Transverse colon (tissue), 3 donors: ENCODE measurements at regions not wholly inside any gene's neighbourhood (a gene's known extent, or its start where the extent isn't known, plus 50 kb on each side); places are given as distances from the start of the nearest gene placed in this dataset.

Experiments
- POLR2A ChIP-seq: fragments of 450-650 bp; IDR thresholded peaks from one replicate; pipeline ENCODE4 v1.6.1; 2016; ENCODE audit warnings: antibody characterized with exemption, mild to moderate bottlenecking, moderate library complexity
- TF ChIP-seq, protein P1 (sequence below), 5 experiments: fragments of 200-600 bp in 3 of 5; fragments of 450-650 bp in 2 of 5; sonication (generic) in 3 of 5; IDR thresholded peaks; 1 replicate in 2 of 5; 2 replicates in 3 of 5; pipeline ENCODE4 v1.5.1; 2016 to 2017; ENCODE audit warnings: antibody characterized with exemption in 5 of 5, inconsistent platforms in 3 of 5, mild to moderate bottlenecking in 2 of 5, moderate library complexity in 1 of 5

- TF ChIP-seq, protein P1, sequence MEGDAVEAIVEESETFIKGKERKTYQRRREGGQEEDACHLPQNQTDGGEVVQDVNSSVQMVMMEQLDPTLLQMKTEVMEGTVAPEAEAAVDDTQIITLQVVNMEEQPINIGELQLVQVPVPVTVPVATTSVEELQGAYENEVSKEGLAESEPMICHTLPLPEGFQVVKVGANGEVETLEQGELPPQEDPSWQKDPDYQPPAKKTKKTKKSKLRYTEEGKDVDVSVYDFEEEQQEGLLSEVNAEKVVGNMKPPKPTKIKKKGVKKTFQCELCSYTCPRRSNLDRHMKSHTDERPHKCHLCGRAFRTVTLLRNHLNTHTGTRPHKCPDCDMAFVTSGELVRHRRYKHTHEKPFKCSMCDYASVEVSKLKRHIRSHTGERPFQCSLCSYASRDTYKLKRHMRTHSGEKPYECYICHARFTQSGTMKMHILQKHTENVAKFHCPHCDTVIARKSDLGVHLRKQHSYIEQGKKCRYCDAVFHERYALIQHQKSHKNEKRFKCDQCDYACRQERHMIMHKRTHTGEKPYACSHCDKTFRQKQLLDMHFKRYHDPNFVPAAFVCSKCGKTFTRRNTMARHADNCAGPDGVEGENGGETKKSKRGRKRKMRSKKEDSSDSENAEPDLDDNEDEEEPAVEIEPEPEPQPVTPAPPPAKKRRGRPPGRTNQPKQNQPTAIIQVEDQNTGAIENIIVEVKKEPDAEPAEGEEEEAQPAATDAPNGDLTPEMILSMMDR (IDR thresholded peaks at IDR 0.05), result no peak
- TF ChIP-seq POLR2A, result no peak
Observed at GRCh38 chr15:53009093-53009492, 219.0 kb upstream of the ONECUT1 start.
